ENCODE measurements at regions not wholly inside any gene's neighbourhood (a gene's known extent, or its start where the extent isn't known, plus 50 kb on each side); places are given as distances from the start of the nearest gene placed in this dataset.
"Not testable (repeated sequence)": the region's sequence is repeated elsewhere in the genome, so short reads cannot be mapped to it uniquely, and the experiment has no call there.

GRCh38 chr14:34059037-34059924, 108.4 kb upstream of the EGLN3 start:
- DNase-seq = peak in 1 of 5 experiments; percentile 38

GRCh38 chr14:34058510-34058909, 107.6 kb upstream of the EGLN3 start:
- DNase-seq = no peak

GRCh38 chr14:34056046-34056445, 105.2 kb upstream of the EGLN3 start:
- no peak for DNase-seq

GRCh38 chr14:34055157-34055950, 104.5 kb upstream of the EGLN3 start:
- DNase-seq = peak in 1 of 5 experiments; percentile 41

GRCh38 chr14:34053666-34054065, 102.8 kb upstream of the EGLN3 start:
- no peak for DNase-seq

DNA sequence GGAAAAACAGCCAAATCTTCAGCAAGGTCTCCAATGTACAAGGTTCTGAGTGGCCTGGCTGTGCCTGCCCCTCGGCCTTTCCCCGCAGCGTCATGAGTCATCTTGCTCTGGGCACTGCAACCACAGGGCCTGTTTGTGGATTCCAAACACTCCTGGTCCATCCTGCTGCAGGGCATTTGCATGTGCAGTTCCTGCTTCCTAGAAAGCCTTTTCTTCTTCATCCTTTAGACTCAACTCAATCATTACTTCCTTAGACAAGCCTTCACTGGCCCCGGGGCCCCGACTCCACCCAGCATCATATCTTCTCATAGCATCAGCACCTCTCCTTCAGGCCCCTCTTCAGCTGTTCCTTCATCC, 101.8 kb upstream of the EGLN3 start:
- DNase-seq = no peak

DNA sequence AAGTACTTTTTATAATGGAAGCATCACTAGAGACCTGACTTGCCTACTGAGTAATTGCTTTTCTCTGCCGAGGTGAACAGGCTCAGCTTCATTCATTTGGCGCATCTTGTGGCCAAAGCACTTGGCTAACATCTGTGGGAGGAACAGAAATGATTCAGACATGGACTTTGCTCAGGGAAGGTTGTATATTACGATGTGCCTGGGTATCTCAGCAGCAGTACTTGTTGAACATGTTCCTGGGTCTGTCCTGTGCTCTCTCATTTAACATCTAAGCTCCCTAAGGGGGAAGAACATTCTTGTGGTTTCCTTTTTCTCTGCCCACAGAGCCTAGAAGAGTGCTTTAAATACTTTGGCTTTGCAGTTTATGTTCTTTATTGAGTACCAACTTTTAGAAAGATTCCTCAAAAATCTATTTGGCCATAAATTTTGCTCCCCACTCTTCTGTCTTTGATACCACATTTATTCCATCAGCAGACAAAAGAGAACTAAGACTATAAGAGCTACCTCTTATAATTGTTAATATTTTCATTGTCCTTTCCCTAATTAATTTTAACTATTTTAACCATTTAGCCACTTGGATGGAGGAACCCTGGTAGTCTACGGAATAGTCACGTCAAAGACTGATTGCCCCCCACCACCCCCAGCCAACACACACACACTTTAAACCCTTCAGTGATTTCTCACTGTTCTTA, 101.2 kb upstream of the EGLN3 start:
- peak in 1 of 5 experiments; percentile 77 for DNase-seq

DNA sequence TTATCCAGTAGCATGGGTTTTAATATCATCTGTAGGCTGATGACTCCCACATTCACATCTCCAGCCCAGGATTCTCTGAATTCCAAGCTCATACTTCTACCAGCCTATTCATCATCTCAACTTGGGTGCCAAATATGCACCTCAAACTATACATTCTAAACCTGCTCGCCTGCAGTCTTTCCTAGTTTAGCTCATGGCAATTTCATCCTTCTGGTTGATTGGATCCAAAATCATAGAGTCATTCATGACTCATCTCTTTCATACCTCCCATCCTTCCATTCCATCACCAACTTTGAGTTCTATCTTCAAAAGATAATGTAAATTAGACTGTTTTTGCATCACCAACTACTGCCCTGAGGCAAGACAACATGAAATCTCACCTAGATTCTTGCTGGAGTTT, 99.7 kb upstream of the EGLN3 start:
- no peak for DNase-seq

GRCh38 chr14:34049790-34050189, 98.9 kb upstream of the EGLN3 start:
- peak in 1 of 5 experiments; percentile 32 for DNase-seq

DNA sequence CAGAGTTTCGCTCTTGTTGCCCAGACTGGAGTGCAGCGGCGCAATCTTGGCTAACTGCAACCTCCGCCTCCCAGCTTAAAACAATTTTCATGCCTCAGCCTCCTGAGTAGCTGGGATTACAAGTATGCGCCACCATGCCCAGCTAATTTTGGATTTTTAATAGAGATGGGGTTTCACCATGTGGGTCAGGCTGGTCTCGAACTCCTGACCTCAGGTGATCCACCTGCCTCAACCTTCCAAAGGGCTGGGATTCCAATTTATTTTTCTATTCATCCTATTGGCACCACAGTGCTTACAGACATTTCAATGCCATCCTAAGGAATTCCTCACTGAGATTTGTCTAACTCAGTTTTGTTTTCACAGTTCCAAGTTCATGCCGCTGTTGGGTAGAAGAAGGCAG, 98.3 kb upstream of the EGLN3 start:
- DNase-seq = not testable (repeated sequence)

GRCh38 chr14:34046799-34047520, 96.1 kb upstream of the EGLN3 start:
- DNase-seq = peak in 1 of 5 experiments; percentile 77

GRCh38 chr14:34044666-34045306, 93.9 kb upstream of the EGLN3 start:
- no peak for DNase-seq

DNA sequence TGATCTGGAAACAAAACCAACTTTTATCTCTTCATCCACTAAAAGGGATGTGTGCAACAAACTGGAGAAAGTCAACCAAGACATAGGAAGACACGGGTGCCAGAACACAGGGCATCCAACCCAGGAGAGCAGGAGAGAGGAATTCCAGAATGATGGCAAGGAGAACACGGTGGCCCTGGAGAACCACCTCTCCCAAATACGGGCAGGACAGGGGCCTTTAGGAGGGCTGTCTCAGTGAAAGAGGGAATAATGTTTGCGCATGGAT, 93.4 kb upstream of the EGLN3 start:
- no peak for DNase-seq

DNA sequence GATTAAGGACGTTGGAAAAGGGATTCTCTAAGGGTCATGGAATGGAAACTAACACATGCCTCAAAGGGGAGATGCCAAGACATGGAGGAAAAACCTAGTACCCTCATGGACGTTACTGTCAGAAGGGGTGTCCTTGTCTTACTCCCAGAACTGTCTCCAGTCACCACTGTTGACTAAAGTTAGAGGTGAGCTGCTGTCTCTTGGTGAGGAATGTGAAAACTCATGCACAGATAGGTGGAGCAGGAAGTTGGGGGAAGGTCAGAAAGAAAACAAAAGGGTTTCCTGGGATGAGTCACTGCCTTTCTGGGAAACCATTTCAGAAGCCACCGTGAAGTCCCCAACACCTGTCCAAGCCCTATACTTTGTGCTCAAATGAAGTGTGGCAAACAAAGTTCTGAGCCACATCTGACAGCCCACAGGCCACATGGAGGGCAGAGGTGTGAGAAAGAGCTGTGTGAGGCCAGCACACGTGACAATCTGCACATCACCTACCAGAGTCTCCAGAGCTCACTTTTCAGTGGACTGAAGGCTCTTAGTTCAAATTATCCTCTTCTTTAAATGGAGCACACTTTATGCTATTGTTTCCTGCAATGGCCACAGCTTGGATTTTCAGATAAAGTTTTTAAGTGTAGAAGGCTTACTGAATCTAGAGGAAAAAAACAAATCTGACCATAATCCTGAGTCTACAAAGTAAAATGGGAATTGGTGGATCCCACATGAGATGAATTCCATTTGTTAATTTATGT, 92.9 kb upstream of the EGLN3 start:
- DNase-seq = peak in 3 of 5 experiments; percentile 24 to 99 (median 65)

- DNase-seq = no peak
Measured at GRCh38 chr14:34041220-34041619, 90.3 kb upstream of the EGLN3 start.

GRCh38 chr14:34040766-34041165, 89.9 kb upstream of the EGLN3 start:
- DNase-seq = no peak

DNA sequence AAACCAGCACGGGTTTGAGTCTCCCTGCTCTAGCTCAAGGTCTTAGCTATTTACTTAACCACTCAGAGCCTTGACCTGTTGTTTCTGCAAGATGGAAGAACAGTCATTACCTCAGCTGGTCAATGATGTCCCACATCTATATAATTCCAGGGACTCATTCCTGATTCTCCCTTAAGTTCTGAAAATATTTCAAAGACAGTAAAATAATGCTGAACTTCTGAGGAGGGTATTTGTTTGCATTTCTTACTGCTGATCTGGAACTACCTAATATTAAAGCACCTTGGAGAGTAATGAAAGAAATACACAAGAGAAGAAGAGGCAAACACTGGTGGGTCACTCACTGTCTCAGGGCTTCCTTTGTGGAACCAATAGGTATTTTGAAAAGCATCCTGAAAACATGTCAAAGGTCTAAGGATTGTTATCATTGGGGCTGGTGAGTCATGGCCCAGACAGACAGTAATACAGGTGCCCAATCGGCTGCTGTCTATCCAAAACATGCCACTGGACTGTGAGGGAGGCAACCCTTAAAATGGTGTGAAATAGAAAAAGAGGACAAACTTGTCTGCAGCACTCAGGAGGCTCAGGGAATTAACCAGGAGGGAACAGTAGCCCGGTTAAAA, 88.7 kb upstream of the EGLN3 start:
- no peak for DNase-seq

- DNase-seq = no peak
Measured at GRCh38 chr14:34038358-34039057, 87.6 kb upstream of the EGLN3 start.

GRCh38 chr14:34036319-34036766, 85.5 kb upstream of the EGLN3 start:
- DNase-seq = no peak

DNA sequence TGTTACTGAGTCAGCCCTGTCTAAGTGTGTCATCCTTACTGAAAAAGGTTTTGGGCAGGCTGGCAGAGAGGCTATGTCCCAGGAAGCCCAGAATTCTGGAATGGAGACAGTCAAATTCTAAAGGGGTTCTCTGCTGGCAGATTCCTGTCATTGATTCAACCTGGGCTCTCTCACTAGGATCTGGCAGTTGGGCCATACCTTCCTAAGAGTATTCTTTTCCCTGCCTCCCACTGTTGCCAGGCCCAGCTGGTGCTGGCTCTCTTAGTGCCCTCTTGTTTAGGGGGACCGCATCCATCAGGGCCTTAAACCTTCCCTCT, 85.0 kb upstream of the EGLN3 start:
- DNase-seq = no peak
